ENCODE measurements at regions not wholly inside any gene's neighbourhood (a gene's known extent, or its start where the extent isn't known, plus 50 kb on each side); places are given as distances from the start of the nearest gene placed in this dataset.

GRCh38 chrX:75673468-75673867 is 111.6 kb downstream of the MAGEE2 start:
- DNase-seq (ENCODE audit: extremely low spot score in 2 of 2), result no peak
- intact Hi-C loops (cut with DNase I), result no loop called here
- H3K9me3 ChIP-seq, result no peaks in the 10 kb centered on the region
- TF ChIP-seq CTCF (IDR thresholded peaks at IDR 0.05) (no peak), POLR2A (IDR thresholded peaks at IDR 0.05) (no peak), POLR2AphosphoS5 (IDR thresholded peaks at IDR 0.05; ENCODE audit: insufficient read depth in 1 of 2, low read depth in 1 of 2) (no peak)
- no peaks in the 10 kb centered on the region for H3K27me3 ChIP-seq
- H3K27ac ChIP-seq, result no peak overlapping the region
- H3K36me3 ChIP-seq, result no peaks in the 10 kb centered on the region
- H3K4me1 ChIP-seq, result no peaks in the 10 kb centered on the region
- no peak overlapping the region for H3K4me3 ChIP-seq

GRCh38 chrX:75655627-75656026 is 129.4 kb downstream of the MAGEE2 start:
- Histone ChIP-seq H3K27ac (no peak overlapping the region), H3K27me3 (no peaks in the 10 kb centered on the region), H3K9me3 (no peaks in the 10 kb centered on the region), H3K36me3 (no peaks in the 10 kb centered on the region), H3K4me3 (no peak overlapping the region), H3K4me1 (no peaks in the 10 kb centered on the region)
- TF ChIP-seq CTCF (IDR thresholded peaks at IDR 0.05), result no peak
- no peak for TF ChIP-seq POLR2A (IDR thresholded peaks at IDR 0.05)
- no peak for TF ChIP-seq POLR2AphosphoS5 (IDR thresholded peaks at IDR 0.05; ENCODE audit: insufficient read depth in 1 of 2, low read depth in 1 of 2)
- DNase-seq (ENCODE audit: extremely low spot score in 2 of 2), result no peak
- intact Hi-C loops (cut with DNase I), result no loop called here

- Histone ChIP-seq H3K27ac (no peak overlapping the region), H3K4me1 (no peaks in the 10 kb centered on the region), H3K27me3 (no peaks in the 10 kb centered on the region), H3K4me3 (no peak overlapping the region), H3K9me3 (peaks cover 15% of the 10 kb centered on the region), H3K36me3 (no peaks in the 10 kb centered on the region)
- no peak for DNase-seq (ENCODE audit: extremely low spot score in 2 of 2)
- TF ChIP-seq POLR2AphosphoS5 (IDR thresholded peaks at IDR 0.05; ENCODE audit: insufficient read depth in 1 of 2, low read depth in 1 of 2), result no peak
- no peak for TF ChIP-seq CTCF (IDR thresholded peaks at IDR 0.05)
- TF ChIP-seq POLR2A (IDR thresholded peaks at IDR 0.05), result no peak
- intact Hi-C loops (cut with DNase I), result no loop called here
Observed at GRCh38 chrX:75649829-75650228, 127.0 kb upstream of the ZDHHC15 start.

- Histone ChIP-seq H3K4me1 (no peaks in the 10 kb centered on the region), H3K36me3 (no peaks in the 10 kb centered on the region), H3K9me3 (peaks cover 15% of the 10 kb centered on the region), H3K27ac (no peak overlapping the region), H3K27me3 (no peaks in the 10 kb centered on the region), H3K4me3 (no peak overlapping the region)
- no peak for DNase-seq (ENCODE audit: extremely low spot score in 2 of 2)
- intact Hi-C loops (cut with DNase I), result no loop called here
- TF ChIP-seq POLR2A (IDR thresholded peaks at IDR 0.05), result no peak
- no peak for TF ChIP-seq POLR2AphosphoS5 (IDR thresholded peaks at IDR 0.05; ENCODE audit: insufficient read depth in 1 of 2, low read depth in 1 of 2)
- no peak for TF ChIP-seq CTCF (IDR thresholded peaks at IDR 0.05)
Observed at GRCh38 chrX:75648803-75649588, 126.2 kb upstream of the ZDHHC15 start.

- TF ChIP-seq POLR2AphosphoS5 (IDR thresholded peaks at IDR 0.05; ENCODE audit: insufficient read depth in 1 of 2, low read depth in 1 of 2) (no peak), POLR2A (IDR thresholded peaks at IDR 0.05) (no peak), CTCF (IDR thresholded peaks at IDR 0.05) (no peak)
- Histone ChIP-seq H3K27ac (no peak overlapping the region), H3K9me3 (peaks cover 4% of the 10 kb centered on the region), H3K36me3 (no peaks in the 10 kb centered on the region), H3K27me3 (no peaks in the 10 kb centered on the region), H3K4me1 (no peaks in the 10 kb centered on the region), H3K4me3 (no peak overlapping the region)
- intact Hi-C loops (cut with DNase I), result no loop called here
- no peak for DNase-seq (ENCODE audit: extremely low spot score in 2 of 2)
Observed at GRCh38 chrX:75642811-75643361, 120.0 kb upstream of the ZDHHC15 start.

Data from vagina (tissue), 2 donors.